Fibroblast of skin of right quadriceps (primary cell): ENCODE measurements at regions not wholly inside any gene's neighbourhood (a gene's known extent, or its start where the extent isn't known, plus 50 kb on each side); places are given as distances from the start of the nearest gene placed in this dataset.

ENCODE experiments used
- DNase-seq: peaks from one replicate; pipeline ENCODE4 v3.0.0-alpha.2; 2013

GRCh38 chr7:86970986-86971385 is 88.5 kb downstream of the ELAPOR2 start:
- DNase-seq: no peak

GRCh38 chr7:86970547-86970946 is 88.9 kb downstream of the ELAPOR2 start:
- DNase-seq: no peak

- DNase-seq: no peak
Observed at GRCh38 chr7:86969865-86970264, 89.6 kb downstream of the ELAPOR2 start.

GRCh38 chr7:86968618-86969017 is 90.8 kb downstream of the ELAPOR2 start:
- DNase-seq: no peak

- DNase-seq: no peak
Observed at GRCh38 chr7:86966916-86967315, 92.5 kb downstream of the ELAPOR2 start.

- no peak for DNase-seq
Observed at GRCh38 chr7:86965727-86966120, 93.7 kb downstream of the ELAPOR2 start.

GRCh38 chr7:86964973-86965726 is 94.3 kb downstream of the ELAPOR2 start:
- DNase-seq: no peak

GRCh38 chr7:86963599-86964230 is 95.7 kb downstream of the ELAPOR2 start:
- peak; percentile 48 for DNase-seq

- no peak for DNase-seq
Observed at GRCh38 chr7:86962623-86963022, 96.8 kb downstream of the ELAPOR2 start.

- DNase-seq: no peak
Observed at GRCh38 chr7:86961686-86962085, 97.8 kb downstream of the ELAPOR2 start.

GRCh38 chr7:86958380-86958779 is 101.1 kb downstream of the ELAPOR2 start:
- no peak for DNase-seq

- DNase-seq: no peak
Observed at GRCh38 chr7:86956567-86956966, 102.9 kb downstream of the ELAPOR2 start.

- no peak for DNase-seq
Observed at GRCh38 chr7:86955895-86956503, 103.5 kb downstream of the ELAPOR2 start.

- DNase-seq: no peak
Observed at GRCh38 chr7:86954971-86955370, 104.5 kb downstream of the ELAPOR2 start.

GRCh38 chr7:86953653-86954336 is 105.7 kb downstream of the ELAPOR2 start:
- no peak for DNase-seq

- DNase-seq: no peak
Observed at GRCh38 chr7:86953219-86953618, 106.2 kb downstream of the ELAPOR2 start.

- no peak for DNase-seq
Observed at GRCh38 chr7:86951895-86952294, 107.6 kb downstream of the ELAPOR2 start.

GRCh38 chr7:86950944-86951343 is 108.5 kb downstream of the ELAPOR2 start:
- no peak for DNase-seq

GRCh38 chr7:86950360-86950759 is 109.1 kb downstream of the ELAPOR2 start:
- no peak for DNase-seq

- DNase-seq: no peak
Observed at GRCh38 chr7:86949779-86950260, 109.6 kb downstream of the ELAPOR2 start.

GRCh38 chr7:86949052-86949778 is 110.2 kb downstream of the ELAPOR2 start:
- no peak for DNase-seq

GRCh38 chr7:86947929-86948328 is 111.5 kb downstream of the ELAPOR2 start:
- DNase-seq: peak; percentile 8

- no peak for DNase-seq
Observed at GRCh38 chr7:86943447-86943846, 116.0 kb downstream of the ELAPOR2 start.
